KG1 (cell line): ENCODE measurements at regions not wholly inside any gene's neighbourhood (a gene's known extent, or its start where the extent isn't known, plus 50 kb on each side); places are given as distances from the start of the nearest gene placed in this dataset.
"Not testable (repeated sequence)": the region's sequence is repeated elsewhere in the genome, so short reads cannot be mapped to it uniquely, and the experiment has no call there.

Experiments used
- DNase-seq: peaks from one replicate; lab custom pipeline; 2025; lab: John Stamatoyannopoulos, UW

DNA sequence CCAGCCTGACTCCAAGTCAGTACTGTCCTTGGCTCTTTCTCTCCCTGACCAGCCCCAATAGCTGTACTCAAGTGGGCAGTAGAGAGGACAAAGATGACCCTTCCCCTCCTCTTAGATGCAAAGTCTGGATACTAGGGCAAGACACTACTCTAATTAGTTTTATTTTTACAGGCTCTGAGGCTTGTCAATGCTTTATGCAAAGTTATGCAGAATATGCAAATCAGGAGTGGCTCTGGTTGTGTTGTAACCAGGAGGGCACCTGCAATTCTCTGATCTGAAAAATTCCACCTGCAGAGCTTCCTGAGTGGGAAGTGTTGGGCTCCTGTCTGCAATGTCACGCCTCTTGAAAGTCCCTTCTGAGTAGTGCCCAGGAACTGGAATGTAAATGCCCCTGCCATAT, 201.5 kb downstream of the RGS3 start:
- DNase-seq: no peak

DNA sequence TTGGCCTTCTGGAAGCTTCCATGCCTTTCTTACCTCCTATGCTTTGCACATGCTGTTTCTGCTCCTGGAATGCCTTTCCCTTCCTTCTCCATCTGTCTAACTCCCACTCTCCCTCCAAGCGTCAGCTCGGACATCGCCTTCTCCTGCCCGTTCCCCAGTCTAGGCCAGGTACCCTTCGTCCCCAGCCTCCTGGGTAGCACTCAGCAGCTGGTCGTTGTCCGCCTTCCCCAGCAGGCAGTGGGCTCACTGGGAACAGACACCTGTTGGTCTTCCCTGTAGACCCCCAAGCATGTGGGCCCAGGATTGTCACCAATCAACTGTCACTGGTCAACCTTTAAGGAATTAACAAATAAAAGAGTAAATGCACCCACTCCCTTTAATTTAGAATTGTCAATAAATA, 202.2 kb downstream of the RGS3 start:
- DNase-seq: no peak

DNA sequence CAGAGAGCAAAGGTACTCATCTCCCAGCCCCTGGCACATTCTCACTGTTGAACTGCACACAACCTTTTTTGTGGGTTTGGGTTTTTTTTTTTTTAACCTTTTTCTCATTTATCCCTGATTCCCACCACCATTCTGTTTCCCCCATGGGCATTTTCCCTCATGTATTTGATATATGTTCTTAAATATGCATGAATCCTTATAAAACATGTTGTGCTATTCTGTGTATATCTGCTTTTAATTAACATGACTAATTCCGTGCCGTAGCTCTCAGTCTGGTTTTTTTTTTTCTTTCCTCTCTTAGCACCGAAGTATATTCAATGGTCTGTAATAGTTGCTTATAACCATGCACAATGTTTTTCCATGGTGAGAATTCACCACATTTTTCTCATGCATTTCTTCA, 204.5 kb downstream of the RGS3 start:
- DNase-seq: no peak

DNA sequence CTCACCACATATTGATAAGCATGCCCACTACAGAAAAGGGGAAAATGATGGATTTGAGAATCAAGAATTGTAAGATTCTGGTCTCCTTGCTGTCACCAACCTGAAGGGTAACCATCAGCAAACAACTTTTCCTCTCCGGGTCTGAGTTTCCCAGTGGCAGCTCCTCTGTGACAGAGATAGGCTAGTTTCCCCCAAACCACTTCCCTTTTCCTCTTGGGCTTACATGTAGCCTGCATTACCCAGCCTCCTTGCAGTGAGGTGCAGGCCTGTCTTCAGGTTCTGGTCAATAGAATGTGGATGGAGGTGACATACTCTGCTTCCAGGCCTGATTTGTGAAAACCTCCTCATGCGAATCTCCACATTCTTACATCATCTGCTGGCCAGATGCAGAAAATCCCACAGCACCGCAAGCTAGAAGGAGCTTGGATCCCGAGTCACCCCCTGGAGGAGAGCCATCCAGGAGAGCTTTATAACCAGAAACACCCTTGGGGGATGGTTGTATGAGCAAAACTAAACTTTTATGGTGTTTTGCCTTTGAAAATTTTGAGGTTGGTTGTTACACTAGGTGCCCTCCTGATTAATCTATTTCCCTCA, 206.1 kb downstream of the RGS3 start:
- no peak for DNase-seq

DNA sequence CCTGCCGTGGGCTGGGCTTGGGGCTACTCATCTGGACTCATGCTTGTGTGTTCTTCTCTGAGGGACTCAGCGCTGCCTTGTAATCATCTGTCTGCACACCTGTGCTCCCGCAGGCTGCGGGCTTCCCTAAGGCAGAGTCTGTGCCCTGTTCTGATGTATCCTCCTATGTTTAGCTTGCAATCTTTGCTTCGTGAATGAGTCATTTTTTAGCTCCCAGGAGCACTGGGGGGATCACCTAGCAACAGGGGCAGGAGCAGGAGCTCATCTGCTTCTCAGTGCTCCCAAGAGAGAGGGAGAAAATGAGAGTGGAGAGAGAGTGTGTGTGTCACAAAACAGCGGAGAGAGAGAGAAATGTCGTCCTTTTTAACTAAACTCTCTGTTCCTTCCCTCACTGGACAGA, 202.4 kb upstream of the ZNF618 start:
- no peak for DNase-seq

DNA sequence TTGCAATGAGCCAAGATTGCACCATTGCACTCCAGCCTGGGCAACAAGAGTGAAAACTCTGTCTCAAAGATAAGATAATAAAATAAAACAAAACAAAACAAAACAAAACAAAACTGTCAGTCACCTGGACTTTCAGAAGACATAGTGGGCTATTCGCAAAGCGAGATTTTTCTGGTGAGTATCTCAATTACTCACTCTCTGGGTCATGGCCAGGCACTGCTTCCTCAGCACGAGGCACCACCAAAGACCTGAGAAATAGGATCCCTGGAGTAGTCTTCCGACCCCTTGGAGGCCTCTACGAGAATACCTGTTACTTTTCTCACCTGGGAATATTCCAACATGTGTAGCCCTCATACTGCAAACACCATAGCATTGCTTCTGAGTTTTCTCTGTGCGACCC, 201.7 kb upstream of the ZNF618 start:
- DNase-seq: no peak

DNA sequence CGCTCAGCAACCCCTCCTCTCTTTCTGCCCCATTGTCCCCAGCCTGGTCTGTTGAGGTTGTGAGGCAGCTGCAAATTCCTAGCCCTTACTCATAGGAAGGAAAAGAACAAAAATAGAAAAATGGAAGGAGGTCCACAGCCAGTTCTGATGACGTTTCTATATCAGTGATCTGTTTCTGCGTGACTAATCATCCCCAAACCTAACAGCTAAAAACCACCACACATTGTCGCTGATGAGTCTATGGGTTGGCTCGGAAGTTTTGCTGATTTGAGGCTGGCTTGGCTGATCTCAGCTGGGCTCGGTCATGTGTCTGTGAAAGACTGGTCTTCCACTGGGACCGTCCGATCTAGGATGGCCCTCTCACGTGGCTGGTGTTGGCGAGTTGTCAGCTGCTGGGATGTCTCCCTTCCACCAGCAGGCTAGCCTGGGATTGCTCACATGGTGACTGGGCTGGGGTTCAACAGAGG, 200.6 kb upstream of the ZNF618 start:
- DNase-seq: no peak

DNA sequence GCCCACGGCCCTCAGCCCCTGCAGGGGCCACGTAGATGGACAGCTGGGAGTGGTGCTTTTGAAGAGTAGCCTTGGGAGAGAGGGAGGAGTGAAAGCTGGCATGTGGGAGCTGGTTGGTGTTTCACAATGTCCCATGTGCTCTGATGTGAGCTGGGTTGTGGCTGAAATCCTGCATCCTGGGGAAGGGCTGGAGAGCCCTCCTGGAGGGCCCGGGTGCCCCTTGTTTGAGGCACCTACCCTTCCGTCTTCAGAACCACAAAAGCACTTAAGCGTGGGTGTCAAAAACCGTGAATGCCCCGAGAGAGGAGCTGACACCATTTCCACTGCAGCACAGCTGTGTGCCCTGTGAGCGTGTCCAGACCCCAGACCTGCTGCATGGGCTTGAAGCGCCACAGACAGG, 199.1 kb upstream of the ZNF618 start:
- no peak for DNase-seq

DNA sequence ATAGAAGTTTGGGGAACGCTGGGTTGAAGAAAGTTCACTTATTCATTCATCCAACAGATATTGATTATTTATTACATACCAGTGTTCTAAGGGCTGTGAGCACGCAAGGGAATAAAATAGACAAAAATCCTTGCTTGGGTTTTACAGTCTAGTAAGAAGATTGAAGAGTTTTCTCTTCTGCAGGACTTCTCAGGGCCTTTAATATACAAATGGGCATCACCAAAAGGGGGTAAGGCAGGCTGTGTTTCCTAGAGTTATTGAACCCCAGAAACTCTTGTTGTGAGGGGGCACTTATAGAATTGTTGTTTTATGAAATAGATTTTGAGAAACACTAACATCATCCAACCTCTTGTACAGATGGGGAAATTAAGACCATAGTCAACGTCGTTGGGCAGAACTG, 198.5 kb upstream of the ZNF618 start:
- no peak for DNase-seq

DNA sequence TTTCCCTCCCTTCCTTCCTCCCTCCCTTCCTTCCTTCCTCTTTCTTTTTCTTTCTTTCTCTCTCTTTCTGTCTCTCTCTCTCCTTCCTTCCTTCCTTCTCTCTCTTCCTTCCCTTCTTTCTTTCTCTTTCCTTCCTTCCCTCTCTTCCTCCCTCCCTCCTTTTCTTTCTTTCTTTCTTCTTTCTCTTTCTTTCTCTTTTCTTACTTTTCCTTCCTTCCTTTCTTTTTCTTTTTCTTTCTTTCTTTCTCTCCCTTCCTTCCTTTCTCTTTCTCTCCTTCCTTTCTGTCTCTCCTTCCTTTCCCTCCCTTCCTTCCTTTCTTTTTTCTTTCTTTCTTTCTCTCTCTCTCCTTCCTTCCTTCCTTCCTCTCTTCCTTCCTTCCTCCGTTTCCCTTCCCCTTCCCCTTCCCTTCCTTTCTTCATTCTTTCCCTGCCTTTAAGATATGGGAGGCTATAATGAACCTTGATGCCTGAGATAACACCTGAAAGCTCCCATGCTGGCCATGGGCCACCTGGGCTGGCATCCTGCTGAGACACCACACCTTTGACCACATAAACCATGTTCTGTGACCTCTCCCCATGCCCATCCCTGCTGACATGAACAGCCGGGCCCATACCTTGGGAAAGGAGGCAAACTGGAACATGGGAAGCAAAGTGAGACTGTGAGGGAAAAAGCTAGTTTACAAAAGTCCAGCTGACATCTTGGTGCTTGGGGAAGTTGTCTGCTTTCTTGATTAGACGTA, 197.8 kb upstream of the ZNF618 start:
- no peak for DNase-seq

DNA sequence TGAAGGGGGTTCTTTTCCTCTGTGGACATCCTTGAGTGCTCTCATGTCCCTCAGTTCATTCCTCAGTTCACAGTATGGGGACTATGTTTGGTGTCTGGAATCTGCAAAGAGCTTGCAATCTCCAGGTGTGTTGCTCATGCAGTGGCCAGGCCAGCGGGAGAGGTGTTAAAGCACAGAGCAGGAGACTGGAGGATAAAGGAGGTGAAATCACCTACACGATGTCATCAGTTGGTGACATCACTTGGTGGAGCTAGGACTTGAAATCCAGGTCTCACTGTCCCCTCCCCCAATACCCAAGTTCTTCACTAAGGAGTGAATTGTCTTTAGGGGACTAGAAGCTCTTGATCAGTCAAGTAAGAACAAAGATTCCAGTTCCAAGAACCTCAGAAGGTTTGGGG, 197.3 kb upstream of the ZNF618 start:
- DNase-seq: no peak

DNA sequence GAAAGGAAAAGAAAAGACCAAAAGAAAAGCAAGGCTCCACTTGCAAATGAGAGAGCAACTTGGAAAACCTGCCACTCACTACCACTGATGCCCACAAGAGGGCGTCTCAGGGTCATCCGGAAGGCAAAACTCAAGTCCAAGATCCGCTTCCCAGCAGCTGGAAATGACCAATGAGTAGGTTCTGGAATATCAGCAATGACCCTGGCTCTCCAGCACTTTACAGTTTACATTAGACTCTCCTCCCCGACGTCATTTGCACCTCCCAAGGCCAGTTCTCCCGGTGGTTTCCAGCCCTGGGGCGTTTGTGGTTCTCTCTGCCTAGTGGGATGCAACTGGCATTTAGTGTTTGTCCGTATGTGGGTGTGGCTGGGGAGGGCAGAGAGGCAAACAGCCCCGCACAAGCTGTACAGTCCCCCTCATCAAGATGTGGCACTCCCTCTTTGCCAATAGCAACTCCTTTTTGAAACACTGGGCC, 193.8 kb upstream of the ZNF618 start:
- DNase-seq: peak; percentile 20

DNA sequence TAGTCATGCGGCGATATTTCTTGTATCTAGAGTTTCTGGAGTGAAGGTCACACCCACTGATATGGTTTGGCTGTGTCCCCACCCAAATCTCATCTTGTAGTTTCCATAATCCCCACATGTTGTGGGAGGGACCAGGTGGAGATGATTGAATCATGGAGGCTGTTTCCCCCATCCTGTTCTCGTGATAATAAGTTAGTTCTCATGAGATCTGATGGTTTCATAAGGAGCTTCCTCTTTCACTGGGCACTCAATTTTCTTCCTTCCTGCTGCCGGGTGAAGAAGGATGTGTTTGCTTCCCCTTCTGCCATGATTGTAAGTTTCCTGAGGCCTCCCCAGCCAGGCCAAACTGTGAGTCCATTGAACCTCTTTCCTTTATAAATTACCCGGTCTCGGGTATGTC, 190.5 kb upstream of the ZNF618 start:
- DNase-seq: not testable (repeated sequence)

DNA sequence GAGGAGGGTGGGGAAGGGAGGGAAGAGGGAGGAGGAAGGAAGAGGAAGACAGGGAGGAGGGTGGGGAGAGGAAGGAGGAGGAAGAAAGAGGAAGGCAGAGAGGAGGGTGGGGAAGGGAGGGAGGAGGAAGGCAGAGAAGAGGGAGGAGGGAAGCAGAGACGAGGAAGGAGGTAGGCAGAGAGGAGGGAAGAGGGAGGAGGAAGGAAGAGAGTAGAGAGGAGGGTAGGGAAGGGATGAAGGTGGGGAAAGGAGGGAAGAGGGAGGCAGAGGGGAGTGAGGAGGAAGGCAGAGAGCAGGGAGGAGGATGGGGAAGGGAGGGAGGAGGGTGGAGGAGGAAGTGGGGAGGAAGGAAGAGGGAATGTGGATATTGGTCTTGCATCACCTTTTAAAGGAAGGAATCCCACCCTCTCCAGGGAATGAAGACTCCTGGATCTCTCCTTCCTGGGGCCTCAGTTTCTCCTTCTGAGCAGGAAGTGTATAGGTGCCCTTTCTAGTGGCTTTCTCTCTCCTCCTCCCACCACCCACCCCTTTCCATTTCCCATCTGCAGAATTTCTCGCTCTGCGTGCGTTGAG, 188.9 kb upstream of the ZNF618 start:
- DNase-seq: no peak

DNA sequence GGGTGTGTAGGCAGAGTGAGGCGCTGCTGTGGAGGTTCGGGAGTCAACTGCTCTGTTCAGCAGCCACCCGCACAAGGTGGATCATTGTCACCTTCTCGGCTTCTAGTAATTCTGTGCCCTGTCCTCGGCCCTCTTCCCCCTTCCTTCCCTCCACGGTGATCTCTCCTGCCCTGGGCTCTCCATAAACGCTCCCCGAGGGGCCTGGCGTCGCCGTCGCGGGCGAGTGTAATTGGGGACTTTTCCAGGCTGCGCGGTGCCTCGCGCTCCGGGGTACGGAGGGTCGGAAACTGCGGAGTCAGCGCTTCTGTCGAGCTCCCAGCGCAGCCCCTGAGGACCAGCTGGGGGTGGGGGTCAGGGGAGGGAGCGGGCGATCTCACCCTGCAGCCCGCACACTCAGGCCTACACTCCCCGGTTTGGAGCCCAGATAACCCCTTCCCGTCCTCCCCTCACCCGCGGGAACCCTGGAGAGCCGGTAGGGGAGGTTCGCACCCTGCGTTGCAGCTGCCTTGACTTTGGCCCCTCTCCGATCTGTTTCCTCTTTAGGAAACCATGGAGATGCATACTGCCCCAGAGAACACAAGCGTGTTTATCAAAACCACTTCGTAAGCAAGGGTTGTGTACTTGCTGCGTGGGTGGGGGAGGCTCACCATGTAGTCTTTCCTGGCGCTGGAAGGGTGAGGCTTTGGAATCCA, 188.3 kb upstream of the ZNF618 start:
- DNase-seq: no peak

DNA sequence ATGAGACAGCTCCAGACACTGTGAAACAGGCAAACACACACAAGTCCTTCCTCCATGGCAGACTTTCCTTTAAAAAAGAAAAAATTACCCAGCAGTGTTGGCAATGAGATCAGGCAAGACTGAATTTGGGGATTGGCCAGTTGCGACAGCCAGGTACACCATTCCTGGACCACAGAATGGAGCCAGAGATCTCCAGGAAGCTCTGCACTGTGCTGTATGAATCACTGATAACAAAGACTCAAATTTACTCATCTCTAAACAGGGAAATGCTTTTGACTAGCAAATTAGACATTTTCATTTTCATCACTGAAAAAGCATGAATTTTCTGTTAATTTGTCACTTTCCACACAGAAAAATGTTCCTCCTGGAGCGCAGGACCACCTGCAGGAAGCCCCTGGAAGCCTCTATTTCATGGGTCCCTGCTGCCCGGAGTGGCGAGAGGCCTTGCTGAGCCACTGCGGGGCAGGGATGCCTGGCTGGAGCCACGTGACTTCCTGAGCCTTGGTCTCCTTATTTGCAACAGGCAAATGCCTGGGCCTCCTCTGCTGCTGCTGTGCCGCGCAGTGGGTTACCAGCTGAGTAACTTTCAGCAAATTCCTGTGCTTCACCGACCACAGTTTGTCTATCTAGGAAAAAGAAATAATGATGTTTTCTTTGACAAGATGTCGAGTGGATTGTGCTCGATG, 185.9 kb upstream of the ZNF618 start:
- no peak for DNase-seq

DNA sequence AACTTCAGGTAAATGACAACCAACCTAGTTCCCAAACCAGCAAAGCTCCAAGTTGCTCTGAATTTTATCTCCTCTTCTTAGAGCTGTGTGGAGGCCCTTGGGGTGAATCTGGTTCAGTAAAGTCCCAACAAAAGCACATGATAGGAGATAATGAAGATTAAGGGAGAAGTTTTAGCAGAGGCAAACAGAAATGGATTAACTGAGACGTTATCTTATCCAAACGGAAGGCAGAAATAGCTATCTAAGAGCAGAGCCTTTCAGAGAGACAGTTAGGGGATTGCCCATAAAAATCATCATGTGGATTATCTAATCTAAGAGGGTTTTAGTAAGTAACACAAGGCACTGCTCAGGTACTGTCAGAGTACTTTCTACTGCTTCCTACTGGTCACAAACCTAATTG, 183.9 kb upstream of the ZNF618 start:
- no peak for DNase-seq

DNA sequence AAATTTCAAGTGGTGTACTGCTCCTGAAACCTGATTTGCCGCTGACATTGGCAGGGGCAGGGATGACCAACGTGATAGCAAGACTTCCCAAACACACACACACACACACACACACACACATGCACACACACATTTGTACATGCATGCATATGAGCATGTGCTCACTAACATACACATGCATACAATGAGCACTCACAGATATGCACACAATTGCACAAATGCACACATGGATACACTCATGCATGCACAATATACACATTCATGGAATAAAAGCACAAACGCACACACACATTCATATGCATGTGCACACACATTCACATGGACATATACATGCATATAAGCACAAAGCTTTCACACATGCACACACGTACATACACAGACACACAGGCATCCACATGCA, 181.2 kb upstream of the ZNF618 start:
- no peak for DNase-seq

DNA sequence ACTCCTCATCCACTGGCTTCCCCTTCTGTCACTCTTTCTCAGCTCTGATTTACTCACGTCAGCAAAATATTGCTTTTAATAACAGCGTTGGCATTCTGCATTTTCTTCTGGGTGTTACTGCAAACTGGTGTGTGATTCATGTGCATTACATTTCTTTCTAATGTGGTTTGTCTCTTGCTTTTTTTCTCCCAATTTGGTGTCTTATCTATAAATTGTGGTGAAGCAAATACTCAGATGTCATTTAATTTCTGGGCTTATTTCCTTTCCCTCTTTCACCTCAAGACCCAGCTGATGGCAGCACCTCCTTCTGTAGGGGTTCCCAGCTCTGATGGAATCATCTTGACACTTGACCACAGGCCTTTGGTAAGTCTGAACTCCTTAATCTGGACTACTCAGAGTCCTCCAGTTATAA, 180.7 kb upstream of the ZNF618 start:
- no peak for DNase-seq

DNA sequence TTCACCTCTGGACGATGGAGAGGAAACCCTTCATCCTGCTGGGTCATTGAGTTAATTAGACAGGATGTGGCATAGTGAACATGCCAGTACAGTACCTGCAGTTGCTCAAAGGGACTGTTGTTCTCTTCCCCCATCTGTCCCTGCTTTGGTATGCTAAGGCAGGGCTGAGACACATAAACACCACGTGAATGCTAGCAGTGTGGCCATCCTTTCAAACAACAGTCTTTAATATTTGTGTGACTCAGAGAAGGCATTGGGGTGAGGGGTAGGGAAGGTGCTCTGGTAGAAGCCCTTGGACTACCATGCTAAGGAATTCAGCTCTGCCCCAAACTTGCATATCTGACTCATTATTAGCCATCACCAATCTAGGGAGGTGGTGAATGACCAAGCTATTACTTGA, 180.2 kb upstream of the ZNF618 start:
- DNase-seq: no peak

DNA sequence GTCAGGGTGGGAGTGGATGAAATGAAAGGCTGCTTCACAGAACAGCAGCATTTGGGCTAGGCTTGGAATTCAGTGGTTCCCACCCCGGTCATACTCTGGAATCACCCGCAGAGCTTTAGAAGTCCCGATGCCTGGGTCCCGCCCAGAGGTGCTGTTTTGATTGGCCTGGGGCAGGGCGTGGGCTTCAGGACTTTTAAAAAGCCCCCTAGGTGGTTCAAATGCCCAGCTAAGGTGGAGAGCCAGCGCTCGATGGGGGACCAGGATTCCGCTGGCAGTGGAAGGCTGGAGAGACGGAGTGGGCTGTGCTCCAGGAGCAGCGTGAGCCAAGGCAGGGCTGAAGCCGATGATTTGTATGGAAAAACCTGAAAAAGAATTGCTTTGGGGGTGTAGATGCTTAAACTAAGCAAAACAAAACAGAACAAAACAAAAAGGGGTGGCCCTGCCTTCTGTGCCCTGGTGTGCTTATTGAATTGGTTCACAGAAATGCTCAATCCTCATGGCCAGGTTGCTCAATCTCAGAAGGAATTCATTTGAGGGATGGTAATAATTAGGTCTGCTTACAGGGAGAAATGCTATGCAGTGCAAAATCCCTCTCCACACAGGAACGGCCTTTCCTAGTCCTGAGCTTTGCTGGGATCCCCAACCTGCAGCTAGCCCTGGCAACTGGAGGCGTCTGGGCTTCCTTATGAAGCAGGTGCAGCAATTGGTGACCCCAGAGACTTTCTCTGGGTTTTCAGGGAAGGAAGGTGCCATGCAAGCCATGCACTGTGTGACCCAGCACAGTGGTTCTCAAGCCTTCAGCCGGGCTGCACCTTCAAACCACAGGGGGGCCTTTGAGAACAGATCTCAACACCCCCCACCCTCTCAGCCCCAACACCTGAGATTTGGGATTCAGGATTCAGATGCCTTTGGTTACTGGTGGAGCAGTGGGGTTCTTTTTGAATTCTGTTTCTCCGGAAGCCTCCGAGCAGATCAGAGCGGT, 174.0 kb upstream of the ZNF618 start:
- DNase-seq: no peak
